ENCODE measurements at regions not wholly inside any gene's neighbourhood (a gene's known extent, or its start where the extent isn't known, plus 50 kb on each side); places are given as distances from the start of the nearest gene placed in this dataset.

GRCh38 chr5:57335092-57335660, 147.4 kb downstream of the ACTBL2 start:
- DNase-seq (ENCODE audit: low spot score) = no peak

GRCh38 chr5:57334475-57334874, 148.1 kb downstream of the ACTBL2 start:
- DNase-seq (ENCODE audit: low spot score) = no peak

- DNase-seq (ENCODE audit: low spot score) = no peak
These were observed 150.2 kb downstream of the ACTBL2 start for GRCh38 chr5:57332361-57332760.

- DNase-seq (ENCODE audit: low spot score) = no peak
These were observed 153.9 kb downstream of the GPBP1 start for GRCh38 chr5:57327561-57328367.

GRCh38 chr5:57325678-57326397, 152.0 kb downstream of the GPBP1 start:
- DNase-seq (ENCODE audit: low spot score) = no peak

GRCh38 chr5:57324861-57325260, 151.0 kb downstream of the GPBP1 start:
- DNase-seq (ENCODE audit: low spot score) = no peak

- DNase-seq (ENCODE audit: low spot score) = no peak
These were observed 150.3 kb downstream of the GPBP1 start for GRCh38 chr5:57324181-57324580.

- no peak for DNase-seq (ENCODE audit: low spot score)
These were observed 146.7 kb downstream of the GPBP1 start for GRCh38 chr5:57320582-57320981.

GRCh38 chr5:57319628-57320027, 145.8 kb downstream of the GPBP1 start:
- no peak for DNase-seq (ENCODE audit: low spot score)

GRCh38 chr5:57318251-57318650, 144.4 kb downstream of the GPBP1 start:
- no peak for DNase-seq (ENCODE audit: low spot score)

GRCh38 chr5:57317341-57317740, 143.5 kb downstream of the GPBP1 start:
- DNase-seq (ENCODE audit: low spot score) = no peak

- DNase-seq (ENCODE audit: low spot score) = no peak
These were observed 143.0 kb downstream of the GPBP1 start for GRCh38 chr5:57316798-57317327.

- no peak for DNase-seq (ENCODE audit: low spot score)
These were observed 142.1 kb downstream of the GPBP1 start for GRCh38 chr5:57315941-57316340.

All from CD4-positive, alpha-beta T cell treated with Interleukin-15 for 4 hours (primary cell).